H1 (cell line): ENCODE measurements at regions not wholly inside any gene's neighbourhood (a gene's known extent, or its start where the extent isn't known, plus 50 kb on each side); places are given as distances from the start of the nearest gene placed in this dataset.

Experiments
- CTCF ChIA-PET: fragments of 300-600 bp; sonication (Branson Sonifier 250); formaldehyde crosslinking; loops from one replicate; lab custom pipeline; 2021; ENCODE audit not compliant: partially characterized antibody; lab: Charles Lee
- POLR2A ChIA-PET: fragments of 300-600 bp; sonication (Branson Sonifier 250); formaldehyde crosslinking; loops from one replicate; lab custom pipeline; 2021; ENCODE audit warnings: inconsistent platforms; ENCODE audit not compliant: partially characterized antibody; lab: Charles Lee
- DNase-seq, 2 experiments: peaks; one replicate each; pipeline versions ENCODE4 v3.0.0 to v3.0.0-alpha.2; 2010 to 2022; ENCODE audit warnings: low spot score in 2 of 2, low read depth in 1 of 2, mixed read lengths in 1 of 2
- FAIRE-seq: peaks from 2 replicates; lab custom pipeline; 2011; peaks lifted over from hg19 to GRCh38; lab: Jason Lieb, UNC
- H2AFZ ChIP-seq: 2 replicates; pipeline ENCODE4 v1.8.1; 2012; ENCODE audit warnings: low read length, inconsistent platforms
- H2AK5ac ChIP-seq: 2 replicates; pipeline ENCODE4 v1.6.1; 2013; ENCODE audit warnings: low read depth, low read length
- H2BK120ac ChIP-seq: replicated peaks from 2 replicates; pipeline ENCODE3; 2013; ENCODE audit warnings: low read depth, low read length, inconsistent platforms
- H2BK12ac ChIP-seq: 2 replicates; pipeline ENCODE4 v1.6.1; 2013; ENCODE audit warnings: low read depth, low read length
- H2BK15ac ChIP-seq: 2 replicates; pipeline ENCODE4 v1.6.1; 2013; ENCODE audit warnings: low read length
- H2BK20ac ChIP-seq: 2 replicates; pipeline ENCODE4 v1.6.1; 2013; ENCODE audit warnings: low read length
- H2BK5ac ChIP-seq: 2 replicates; pipeline ENCODE4 v1.6.1; 2013; ENCODE audit warnings: low read depth, low read length
- H3K14ac ChIP-seq: 2 replicates; pipeline ENCODE4 v1.6.1; 2013; ENCODE audit warnings: inconsistent platforms; ENCODE audit not compliant: insufficient read length
- H3K18ac ChIP-seq: 2 replicates; pipeline ENCODE4 v1.6.1; 2013; ENCODE audit warnings: low read length; ENCODE audit errors: extremely low read depth
- H3K23ac ChIP-seq: 2 replicates; pipeline ENCODE4 v1.6.1; 2013; ENCODE audit warnings: inconsistent platforms; ENCODE audit not compliant: insufficient read length
- H3K23me2 ChIP-seq: 2 replicates; pipeline ENCODE4 v1.6.1; 2013; ENCODE audit warnings: low read depth, low read length
- H3K27ac ChIP-seq: 2 replicates; pipeline ENCODE4 v1.6.1; 2011; ENCODE audit warnings: low read depth, low read length, inconsistent platforms
- H3K27me3 ChIP-seq, 4 experiments: replicated peaks in 1 of 4; 1 replicate in 1 of 4; 2 replicates in 3 of 4; pipeline versions ENCODE4 v1.6.1 to v1.8.1; 2011 to 2013; ENCODE audit warnings: low read length in 3 of 4, mild to moderate bottlenecking in 3 of 4, inconsistent platforms in 2 of 4, mixed read lengths in 2 of 4, moderate library complexity in 1 of 4; ENCODE audit not compliant: control insufficient read depth in 3 of 4, insufficient read depth in 3 of 4; ENCODE audit errors: extremely low read depth in 1 of 4
- H3K36me3 ChIP-seq, 4 experiments: 2 replicates each; pipeline versions ENCODE4 v1.6.1 to v1.8.1; 2011 to 2013; ENCODE audit warnings: mild to moderate bottlenecking in 4 of 4, low read length in 3 of 4, moderate library complexity in 2 of 4, control low read depth in 1 of 4, inconsistent platforms in 1 of 4; ENCODE audit not compliant: insufficient read depth in 4 of 4, control insufficient read depth in 2 of 4
- H3K4ac ChIP-seq: replicated peaks from 2 replicates; pipeline ENCODE3; 2013; ENCODE audit warnings: low read length, low read depth, mixed read lengths, inconsistent platforms; ENCODE audit not compliant: insufficient read length
- H3K4me1 ChIP-seq, 4 experiments: replicated peaks in 1 of 4; 1 replicate in 1 of 4; 2 replicates in 3 of 4; pipeline versions ENCODE4 v1.6.1 to v1.8.1; 2011 to 2013; ENCODE audit warnings: low read length in 3 of 4, inconsistent platforms in 2 of 4, mixed read lengths in 1 of 4; ENCODE audit not compliant: insufficient read depth in 4 of 4, control insufficient read depth in 3 of 4
- H3K4me2 ChIP-seq, 2 experiments: 2 replicates each; pipeline versions ENCODE4 v1.6.1 to v1.8.1; 2011 to 2013; ENCODE audit warnings: low read depth in 2 of 2, low read length in 2 of 2, control low read depth in 1 of 2, inconsistent platforms in 1 of 2, mild to moderate bottlenecking in 1 of 2; ENCODE audit not compliant: insufficient read depth in 1 of 2
- H3K4me3 ChIP-seq, 4 experiments: fragments of 200-600, 300-600 bp in 1 of 4; sonication (generic), shearing (Covaris generic), sonication (Bioruptor Twin) in 1 of 4; 2 replicates each; pipeline versions ENCODE4 v1.5.1 to v1.8.1; 2011 to 2016; ENCODE audit warnings: low read length in 4 of 4, low read depth in 3 of 4, control low read depth in 2 of 4, inconsistent platforms in 2 of 4, mild to moderate bottlenecking in 2 of 4, mixed read lengths in 1 of 4, moderate library complexity in 1 of 4; ENCODE audit not compliant: insufficient read depth in 2 of 4; ENCODE audit errors: extremely low read depth in 1 of 4
- H3K56ac ChIP-seq: replicated peaks from 2 replicates; pipeline ENCODE3; 2013; ENCODE audit warnings: low read depth, mild to moderate bottlenecking, mixed read lengths, low read length, inconsistent platforms; ENCODE audit not compliant: insufficient read length
- H3K79me1 ChIP-seq: 2 replicates; pipeline ENCODE4 v1.6.1; 2013; ENCODE audit warnings: low read depth, low read length, control low read depth
- H3K79me2 ChIP-seq, 2 experiments: 2 replicates each; pipeline versions ENCODE4 v1.6.1 to v1.8.1; 2012 to 2013; ENCODE audit warnings: low read length in 2 of 2, mild to moderate bottlenecking in 2 of 2, inconsistent platforms in 1 of 2; ENCODE audit not compliant: insufficient read depth in 2 of 2, control insufficient read depth in 1 of 2
- H3K9ac ChIP-seq, 4 experiments: replicated peaks in 1 of 4; 1 replicate in 1 of 4; 2 replicates in 3 of 4; pipeline versions ENCODE4 v1.6.1 to v1.8.1; 2011 to 2013; ENCODE audit warnings: low read depth in 3 of 4, low read length in 3 of 4, control low read depth in 2 of 4, mild to moderate bottlenecking in 2 of 4, moderate library complexity in 2 of 4, inconsistent platforms in 1 of 4; ENCODE audit errors: extremely low read depth in 1 of 4
- H3K9me3 ChIP-seq, 2 experiments: 2 replicates each; pipeline versions ENCODE4 v1.6.1 to v1.8.1; 2012 to 2013; ENCODE audit warnings: mild to moderate bottlenecking in 2 of 2, moderate library complexity in 2 of 2, control low read depth in 1 of 2, inconsistent platforms in 1 of 2, low read depth in 1 of 2, low read length in 1 of 2, mixed read lengths in 1 of 2; ENCODE audit not compliant: insufficient read depth in 2 of 2
- H4K20me1 ChIP-seq, 2 experiments: replicated peaks in 1 of 2; 2 replicates each; pipeline versions ENCODE3 to v1.8.1; 2011 to 2013; ENCODE audit warnings: inconsistent platforms in 2 of 2, low read length in 2 of 2, mild to moderate bottlenecking in 1 of 2; ENCODE audit not compliant: insufficient read depth in 2 of 2, control insufficient read depth in 1 of 2
- H4K5ac ChIP-seq: 2 replicates; pipeline ENCODE4 v1.6.1; 2013; ENCODE audit warnings: low read length, low read depth, mixed read lengths, inconsistent platforms; ENCODE audit not compliant: insufficient read length
- H4K8ac ChIP-seq: 2 replicates; pipeline ENCODE4 v1.8.0; 2013; ENCODE audit warnings: mild to moderate bottlenecking, moderate library complexity, low read length, inconsistent platforms; ENCODE audit not compliant: insufficient read depth; ENCODE audit errors: extremely low read depth
- H4K91ac ChIP-seq: replicated peaks from 2 replicates; pipeline ENCODE3; 2013; ENCODE audit warnings: low read length, mixed read lengths, inconsistent platforms; ENCODE audit not compliant: insufficient read length
- ASH2L ChIP-seq: fragments of 200-600, 300-600 bp; sonication (generic); IDR thresholded peaks from one replicate; pipeline ENCODE4 v1.7.1; 2017; ENCODE audit warnings: low read length
- BRCA1 ChIP-seq: IDR thresholded peaks from 2 replicates; pipeline ENCODE4 v1.6.1; 2012; ENCODE audit warnings: low read depth, low read length, improper control_type of control experiment
- CBX8 ChIP-seq: fragments of 300-800, 300-1000 bp; sonication (generic); IDR thresholded peaks from 2 replicates; pipeline ENCODE4 v1.7.1; 2016; ENCODE audit warnings: low read depth, low read length, borderline replicate concordance
- CREB1 ChIP-seq: IDR thresholded peaks from 2 replicates; pipeline ENCODE4 v1.6.1; 2012; ENCODE audit warnings: inconsistent platforms
- FOSL1 ChIP-seq: IDR thresholded peaks from 2 replicates; pipeline ENCODE4 v1.6.1; 2011; ENCODE audit warnings: mild to moderate bottlenecking, low read depth, low read length, moderate library complexity; ENCODE audit not compliant: insufficient read depth
- KDM4A ChIP-seq: IDR thresholded peaks from one replicate; pipeline ENCODE4 v1.7.1; 2012; ENCODE audit warnings: low read depth, mild to moderate bottlenecking, moderate library complexity, low read length, inconsistent platforms; ENCODE audit not compliant: severe bottlenecking
- MAFK ChIP-seq: IDR thresholded peaks from 2 replicates; pipeline ENCODE4 v1.6.1; 2012; ENCODE audit warnings: low read depth, mild to moderate bottlenecking, improper control_type of control experiment, low read length
- POLR2AphosphoS5 ChIP-seq: IDR thresholded peaks from 2 replicates; pipeline ENCODE4 v1.6.1; 2011; ENCODE audit warnings: low read depth, low read length
- RAD21 ChIP-seq, 2 experiments: IDR thresholded peaks in 1 of 2; conservative IDR thresholded peaks in 1 of 2; 2 replicates each; pipeline ENCODE4 v1.6.1; 2011; ENCODE audit warnings: low read depth in 2 of 2, low read length in 2 of 2, improper control_type of control experiment in 1 of 2, inconsistent platforms in 1 of 2, mild to moderate bottlenecking in 1 of 2, moderate library complexity in 1 of 2
- SP2 ChIP-seq: IDR thresholded peaks from 2 replicates; pipeline ENCODE4 v1.6.1; 2012; ENCODE audit warnings: mild to moderate bottlenecking, low read length, inconsistent platforms
- TEAD4 ChIP-seq: IDR thresholded peaks from 2 replicates; pipeline ENCODE4 v1.6.1; 2012; ENCODE audit warnings: low read depth, low read length, inconsistent platforms, mixed read lengths
- YY1 ChIP-seq: IDR thresholded peaks from 2 replicates; pipeline ENCODE4 v1.6.1; 2011; ENCODE audit warnings: low read depth, mild to moderate bottlenecking, low read length
- WGBS, 2 experiments: shearing (Covaris generic) in 1 of 2; methylation state at CpG; one replicate each; pipeline versions ENCODE4 v1.1.6 to v1.1.7; 2013 to 2015; ENCODE audit warnings: low lambda C conversion rate in 2 of 2, mixed read lengths in 2 of 2, inconsistent platforms in 1 of 2, low coverage in 1 of 2, missing lambda C conversion rate in 1 of 2; ENCODE audit not compliant: insufficient replicate concordance in 2 of 2, insufficient coverage in 1 of 2, insufficient read length in 1 of 2; ENCODE audit errors: extremely low coverage in 1 of 2, missing lambda C conversion rate in 1 of 2; 5-methylcytosine and 5-hydroxymethylcytosine counted together

- Histone ChIP-seq H2BK15ac (no peak overlapping the region), H2BK5ac (no peak overlapping the region), H3K4me2 (no peak overlapping the region), H3K56ac (no peak overlapping the region), H2BK120ac (no peak overlapping the region), H2BK20ac (no peak overlapping the region), H3K79me1 (no peaks in the 10 kb centered on the region), H3K9me3 (no peaks in the 10 kb centered on the region), H3K27ac (no peak overlapping the region), H3K23me2 (no peaks in the 10 kb centered on the region), H2BK12ac (no peak overlapping the region), H4K91ac (no peak overlapping the region), H3K79me2 (no peaks in the 10 kb centered on the region), H4K5ac (no peak overlapping the region), H3K36me3 (no peaks in the 10 kb centered on the region), H3K23ac (no peak overlapping the region), H3K27me3 (no peaks in the 10 kb centered on the region), H3K14ac (no peak overlapping the region), H3K4me1 (no peaks in the 10 kb centered on the region; a peak in 1 of 7 replicates), H2AFZ (no peak overlapping the region), H3K4me3 (no peak overlapping the region), H4K20me1 (no peaks in the 10 kb centered on the region), H3K9ac (no peak overlapping the region)
- POLR2A ChIA-PET: no interaction called here
- DNase-seq: no peak
- WGBS, 2 experiments: 98% methylated on average over 8 of the region's 8 CpGs; no CpG with 5 or more reads in 1 of the 2 experiments
- FAIRE-seq: no peak
- no peak for TF ChIP-seq POLR2AphosphoS5
- TF ChIP-seq TEAD4: no peak
- TF ChIP-seq BRCA1: no peak
- no peak for TF ChIP-seq KDM4A
- TF ChIP-seq MAFK: no peak
- no peak for TF ChIP-seq YY1
- TF ChIP-seq CREB1: no peak
- TF ChIP-seq CBX8: no peak
- no peak for TF ChIP-seq ASH2L
- TF ChIP-seq FOSL1: no peak
- TF ChIP-seq RAD21 (IDR thresholded peaks at IDR 0.05 in 1 of 2, conservative IDR thresholded peaks at IDR 0.05 in 1 of 2; ENCODE audit: low read depth in 2 of 2, low read length in 2 of 2): no peak
- no peak for TF ChIP-seq SP2
- TF ChIP-seq, all 59 proteins: peak for 0
- no peak overlapping the region for H4K8ac ChIP-seq
- H3K4ac ChIP-seq: no peak overlapping the region
- no peak overlapping the region for H3K18ac ChIP-seq
- CTCF ChIA-PET: interaction anchor here (0.7 to 1.2 kb wide), 2 partner anchors 10 to 594 kb away, joined by 3 read pairs; no protein-coding TSS in a partner anchor
- H2AK5ac ChIP-seq: no peak overlapping the region
Observed at GRCh38 chr6:21467091-21467490, 126.5 kb upstream of the SOX4 start.
